Mammary epithelial cell (primary cell): ENCODE measurements at regions not wholly inside any gene's neighbourhood (a gene's known extent, or its start where the extent isn't known, plus 50 kb on each side); places are given as distances from the start of the nearest gene placed in this dataset.

Source experiments
- CTCF ChIP-seq, 2 donors: IDR thresholded peaks in 1 of 2; conservative IDR thresholded peaks in 1 of 2; 2 replicates each; pipeline ENCODE4 v1.5.1; 2011 to 2012; ENCODE audit warnings: inconsistent platforms in 2 of 2, low read length in 2 of 2, mild to moderate bottlenecking in 2 of 2, control low read depth in 1 of 2, low read depth in 1 of 2; ENCODE audit not compliant: insufficient read depth in 1 of 2; ENCODE audit errors: extremely low read depth in 1 of 2
- EZH2 ChIP-seq: IDR thresholded peaks from 2 replicates; pipeline ENCODE4 v1.6.1; 2012; ENCODE audit warnings: low read length, inconsistent platforms, borderline replicate concordance

- TF ChIP-seq CTCF (conservative IDR thresholded peaks at IDR 0.05 in 1 of 2, IDR thresholded peaks at IDR 0.05 in 1 of 2; ENCODE audit: extremely low read depth in 1 of 2, insufficient read depth in 1 of 2, low read depth in 1 of 2, low read length in 2 of 2) (no peak), EZH2 (no peak)
Observed at GRCh38 chr6:133590196-133590595, 298.7 kb upstream of the TCF21 start.
